Left ventricle myocardium inferior (tissue), 1 donor: ENCODE measurements at regions not wholly inside any gene's neighbourhood (a gene's known extent, or its start where the extent isn't known, plus 50 kb on each side); places are given as distances from the start of the nearest gene placed in this dataset.

Experiments used
- DNase-seq: peaks from one replicate; pipeline ENCODE4 v3.0.0-alpha.2; 2020
- H3K27ac ChIP-seq: fragments of 200-600 bp; replicated peaks from 2 replicates; pipeline ENCODE4 v1.8.0; 2021
- H3K27me3 ChIP-seq: fragments of 200-600 bp; 2 replicates; pipeline ENCODE4 v1.8.0; 2021; ENCODE audit warnings: low read depth
- H3K36me3 ChIP-seq: fragments of 200-600 bp; 2 replicates; pipeline ENCODE4 v1.8.0; 2021
- H3K4me1 ChIP-seq: fragments of 200-600 bp; 2 replicates; pipeline ENCODE4 v1.8.0; 2021
- H3K4me3 ChIP-seq: fragments of 200-600 bp; 2 replicates; pipeline ENCODE4 v1.8.0; 2021; ENCODE audit warnings: mild to moderate bottlenecking, moderate library complexity
- H3K9me3 ChIP-seq: fragments of 200-600 bp; replicated peaks from 2 replicates; pipeline ENCODE4 v1.8.0; 2021
- CTCF ChIP-seq: fragments of 200-600 bp; IDR thresholded peaks from 2 replicates; pipeline ENCODE4 v1.8.0; 2021; ENCODE audit warnings: antibody characterized with exemption, mild to moderate bottlenecking, borderline replicate concordance
- intact Hi-C: fragments of 100-400 bp; cut with micrococcal nuclease; formaldehyde crosslinking; loops from one replicate; pipeline ENCODE4 v1.11.0; 2022
- donor health status: DM: no; HTN: yes; CAD: no; lungs with severe emphysema.

- Histone ChIP-seq H3K36me3 (no peaks in the 10 kb centered on the region), H3K4me1 (no peaks in the 10 kb centered on the region), H3K9me3 (peaks cover 26% of the 10 kb centered on the region), H3K27ac (no peak overlapping the region), H3K4me3 (no peak overlapping the region), H3K27me3 (no peaks in the 10 kb centered on the region)
- no peak for TF ChIP-seq CTCF
- intact Hi-C loops: no loop called here
- DNase-seq: no peak
Observed at GRCh38 chr9:23243523-23243922, 582.5 kb downstream of the ELAVL2 start.

GRCh38 chr9:23245067-23245466 lies 581.0 kb downstream of the ELAVL2 start:
- intact Hi-C loops: no loop called here
- DNase-seq: no peak
- H3K27me3 ChIP-seq: no peaks in the 10 kb centered on the region
- no peaks in the 10 kb centered on the region for H3K36me3 ChIP-seq
- no peak overlapping the region for H3K4me3 ChIP-seq
- no peak overlapping the region for H3K27ac ChIP-seq
- H3K9me3 ChIP-seq: peaks cover 14% of the 10 kb centered on the region
- H3K4me1 ChIP-seq: no peaks in the 10 kb centered on the region
- TF ChIP-seq CTCF: no peak

GRCh38 chr9:23254404-23255184 lies 571.4 kb downstream of the ELAVL2 start:
- intact Hi-C loops: no loop called here
- Histone ChIP-seq H3K4me3 (no peak overlapping the region), H3K36me3 (no peaks in the 10 kb centered on the region), H3K9me3 (peaks cover 19% of the 10 kb centered on the region), H3K4me1 (no peaks in the 10 kb centered on the region), H3K27ac (no peak overlapping the region), H3K27me3 (no peaks in the 10 kb centered on the region)
- no peak for TF ChIP-seq CTCF
- no peak for DNase-seq

- no peaks in the 10 kb centered on the region for H3K27me3 ChIP-seq
- no peaks in the 10 kb centered on the region for H3K4me1 ChIP-seq
- no peak for DNase-seq
- intact Hi-C loops: no loop called here
- no peaks in the 10 kb centered on the region for H3K36me3 ChIP-seq
- H3K27ac ChIP-seq: no peak overlapping the region
- TF ChIP-seq CTCF: no peak
- no peak overlapping the region for H3K4me3 ChIP-seq
- peaks cover 19% of the 10 kb centered on the region for H3K9me3 ChIP-seq
Observed at GRCh38 chr9:23255346-23255745, 570.7 kb downstream of the ELAVL2 start.

GRCh38 chr9:23258569-23258968 lies 567.5 kb downstream of the ELAVL2 start:
- Histone ChIP-seq H3K27me3 (no peaks in the 10 kb centered on the region), H3K9me3 (no peaks in the 10 kb centered on the region), H3K36me3 (no peaks in the 10 kb centered on the region), H3K27ac (no peak overlapping the region), H3K4me1 (no peaks in the 10 kb centered on the region), H3K4me3 (no peak overlapping the region)
- no peak for TF ChIP-seq CTCF
- intact Hi-C loops: no loop called here
- no peak for DNase-seq
